Effector memory CD8-positive, alpha-beta T cell (primary cell): ENCODE measurements at regions not wholly inside any gene's neighbourhood (a gene's known extent, or its start where the extent isn't known, plus 50 kb on each side); places are given as distances from the start of the nearest gene placed in this dataset.

Experiments used
- ATAC-seq: fragments of 150-1000 bp; cut with Tn5 transposase; replicated peaks from 2 replicates; pipeline ENCODE4 v1.10.0; 2021; ENCODE audit warnings: mild to moderate bottlenecking, moderate library complexity
- DNase-seq, 3 experiments: peaks; one replicate each; pipeline ENCODE4 v3.0.0; 2021
- H3K27ac Mint-ChIP-seq, 2 donors: one replicate each; pipeline ENCODE4 v1.8.0; 2022; ENCODE audit warnings: mild to moderate bottlenecking in 2 of 2, mixed read lengths in 2 of 2, moderate library complexity in 2 of 2
- H3K27me3 Mint-ChIP-seq, 2 donors: one replicate each; pipeline ENCODE4 v1.8.0; 2022; ENCODE audit warnings: mixed read lengths in 2 of 2
- H3K36me3 Mint-ChIP-seq: one replicate; pipeline ENCODE4 v1.8.0; 2022; ENCODE audit warnings: mild to moderate bottlenecking, moderate library complexity, mixed read lengths; ENCODE audit not compliant: insufficient read depth
- H3K4me1 Mint-ChIP-seq, 2 donors: one replicate each; pipeline ENCODE4 v1.8.0; 2022; ENCODE audit warnings: low read depth in 2 of 2, mixed read lengths in 2 of 2
- H3K4me3 Mint-ChIP-seq, 2 donors: one replicate each; pipeline ENCODE4 v1.8.0; 2022; ENCODE audit warnings: mild to moderate bottlenecking in 2 of 2, mixed read lengths in 2 of 2, moderate library complexity in 2 of 2
- H3K9me3 Mint-ChIP-seq, 2 donors: one replicate each; pipeline ENCODE4 v1.8.0; 2022; ENCODE audit warnings: mixed read lengths in 2 of 2

DNA sequence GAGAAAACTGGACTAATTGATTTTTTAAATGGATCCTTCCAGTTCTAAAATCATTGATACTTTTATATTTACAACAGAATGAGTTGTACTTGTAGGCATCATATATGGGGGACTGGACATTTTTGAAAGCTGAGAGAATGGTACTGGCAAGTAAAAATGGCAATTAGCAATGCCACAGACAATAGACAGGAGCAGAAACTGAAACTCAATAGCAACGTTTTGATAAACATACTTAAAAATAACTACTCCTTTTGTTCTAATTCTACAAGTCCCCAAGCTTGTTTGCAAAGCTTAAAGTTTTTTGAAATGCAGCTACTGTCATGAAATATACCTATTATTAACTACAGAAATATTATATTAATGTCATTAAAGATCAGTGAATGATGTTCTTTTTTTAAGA lies 52.8 kb upstream of the FBXL7 start:
- no peak overlapping the region for H3K27ac Mint-ChIP-seq
- peaks cover 13 to 21% of the 10 kb centered on the region in 2 donors for H3K9me3 Mint-ChIP-seq
- no peaks in the 10 kb centered on the region for H3K27me3 Mint-ChIP-seq
- no peak for DNase-seq
- H3K4me3 Mint-ChIP-seq, result no peak overlapping the region
- H3K36me3 Mint-ChIP-seq, result no peaks in the 10 kb centered on the region
- H3K4me1 Mint-ChIP-seq, result no peaks in the 10 kb centered on the region
- no peak for ATAC-seq

DNA sequence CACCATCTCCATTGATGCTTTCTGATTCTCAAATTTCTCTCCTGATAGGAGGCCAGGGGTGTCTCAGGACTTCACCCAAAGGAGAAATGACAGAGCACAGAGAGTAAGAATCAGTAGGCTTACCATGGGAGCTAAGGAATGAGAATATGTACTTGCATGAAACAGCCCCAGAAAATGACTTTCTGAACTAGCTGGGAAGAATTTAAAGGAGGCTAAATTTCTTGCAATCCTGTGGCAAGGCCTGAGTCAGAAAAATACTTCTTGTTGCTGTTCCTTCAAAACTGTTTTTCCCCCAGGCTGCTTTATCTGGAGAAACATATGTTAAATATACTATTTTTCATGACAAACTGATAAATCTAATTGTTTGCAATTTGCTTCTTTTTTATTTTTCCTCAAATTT lies 53.4 kb upstream of the FBXL7 start:
- H3K9me3 Mint-ChIP-seq, result peaks cover 16 to 25% of the 10 kb centered on the region in 2 donors
- H3K36me3 Mint-ChIP-seq, result no peaks in the 10 kb centered on the region
- no peak overlapping the region for H3K27ac Mint-ChIP-seq
- H3K4me1 Mint-ChIP-seq, result no peaks in the 10 kb centered on the region
- ATAC-seq, result no peak
- no peak for DNase-seq
- H3K4me3 Mint-ChIP-seq, result no peak overlapping the region
- no peaks in the 10 kb centered on the region for H3K27me3 Mint-ChIP-seq

DNA sequence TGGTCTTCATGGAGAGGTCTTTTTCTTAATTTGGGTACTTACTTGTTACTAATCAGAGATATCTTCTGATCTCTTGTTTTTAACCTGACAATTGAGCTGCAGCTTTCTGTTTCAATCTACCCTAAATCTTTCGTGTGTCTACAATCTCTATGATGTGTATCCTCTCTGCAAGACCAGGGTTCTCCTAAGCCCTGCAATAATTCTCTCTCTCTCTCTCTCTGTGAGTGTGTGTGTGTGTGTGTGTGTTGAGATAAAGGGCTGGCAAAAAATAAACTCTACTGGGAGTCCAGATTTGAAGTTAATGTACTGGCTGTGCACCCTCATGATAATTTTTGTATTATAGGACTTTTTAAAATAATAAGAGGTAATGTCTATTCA lies 57.8 kb upstream of the FBXL7 start:
- H3K9me3 Mint-ChIP-seq, result peaks cover 12 to 28% of the 10 kb centered on the region in 2 donors
- H3K4me1 Mint-ChIP-seq, result no peaks in the 10 kb centered on the region
- DNase-seq (no peak), ATAC-seq (no peak)
- H3K4me3 Mint-ChIP-seq, result no peak overlapping the region
- H3K27ac Mint-ChIP-seq, result no peak overlapping the region
- H3K27me3 Mint-ChIP-seq, result no peaks in the 10 kb centered on the region
- H3K36me3 Mint-ChIP-seq, result no peaks in the 10 kb centered on the region

DNA sequence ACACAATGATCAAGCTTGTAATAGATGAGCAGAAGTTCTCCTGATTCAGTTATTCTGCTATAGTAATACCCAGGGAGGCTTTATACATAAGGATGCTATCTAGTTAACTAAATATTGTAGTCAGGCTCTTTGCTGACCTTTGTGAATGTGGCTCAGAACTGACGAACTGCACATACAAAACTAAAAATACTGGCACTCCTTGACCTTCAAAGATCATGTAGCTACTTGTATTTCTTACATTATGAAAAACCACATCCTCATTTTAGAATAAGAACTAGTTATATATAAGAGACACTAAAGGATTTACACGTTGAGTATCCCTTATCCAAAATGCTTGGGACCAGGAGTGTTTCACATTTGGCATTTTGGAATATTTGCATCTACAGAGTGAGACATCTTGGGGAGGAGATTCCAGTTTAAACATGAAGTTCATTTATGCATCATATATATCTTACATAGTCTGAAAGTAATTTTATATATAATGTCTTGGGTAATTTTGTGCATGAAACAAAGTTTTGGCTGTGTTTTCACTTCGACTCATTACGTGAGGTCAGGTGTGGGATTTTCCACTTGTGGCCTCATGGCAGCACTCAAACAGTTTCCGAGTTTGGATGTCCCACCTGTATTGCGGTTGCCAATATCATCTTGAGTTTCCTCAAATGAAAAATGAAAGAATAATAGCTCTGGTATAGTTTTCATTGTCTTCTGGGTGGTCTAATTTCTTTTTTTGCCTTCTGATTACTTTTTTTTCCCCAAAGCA lies 58.4 kb upstream of the FBXL7 start:
- Mint-ChIP-seq H3K4me3 (no peak overlapping the region), H3K27ac (no peak overlapping the region), H3K4me1 (no peaks in the 10 kb centered on the region), H3K36me3 (no peaks in the 10 kb centered on the region), H3K27me3 (no peaks in the 10 kb centered on the region), H3K9me3 (peaks cover 12 to 28% of the 10 kb centered on the region in 2 donors)
- DNase-seq (no peak), ATAC-seq (no peak)

DNA sequence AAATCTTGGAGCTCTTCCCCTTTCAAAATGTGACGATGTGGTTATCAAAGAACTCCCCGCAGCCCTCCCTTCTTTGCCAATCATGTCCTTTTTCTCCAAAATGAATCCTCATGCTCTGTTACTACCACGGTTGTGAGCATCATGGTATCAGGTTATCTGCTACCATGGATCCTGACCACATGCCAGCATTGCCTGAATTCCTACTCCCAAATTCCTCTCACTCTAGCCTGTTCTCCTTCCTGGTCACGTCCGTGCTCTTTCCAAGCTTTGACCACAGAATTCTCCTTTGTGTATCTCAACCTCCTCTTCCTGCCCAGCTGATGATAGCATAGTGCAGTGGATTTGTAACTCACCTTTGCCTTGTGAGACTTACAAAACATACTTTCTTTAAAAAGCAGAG lies 59.5 kb upstream of the FBXL7 start:
- H3K27me3 Mint-ChIP-seq, result no peaks in the 10 kb centered on the region
- H3K9me3 Mint-ChIP-seq, result peaks cover 10 to 26% of the 10 kb centered on the region in 2 donors
- DNase-seq, result no peak
- no peak for ATAC-seq
- no peak overlapping the region for H3K27ac Mint-ChIP-seq
- no peaks in the 10 kb centered on the region for H3K4me1 Mint-ChIP-seq
- H3K36me3 Mint-ChIP-seq, result no peaks in the 10 kb centered on the region
- H3K4me3 Mint-ChIP-seq, result no peak overlapping the region

DNA sequence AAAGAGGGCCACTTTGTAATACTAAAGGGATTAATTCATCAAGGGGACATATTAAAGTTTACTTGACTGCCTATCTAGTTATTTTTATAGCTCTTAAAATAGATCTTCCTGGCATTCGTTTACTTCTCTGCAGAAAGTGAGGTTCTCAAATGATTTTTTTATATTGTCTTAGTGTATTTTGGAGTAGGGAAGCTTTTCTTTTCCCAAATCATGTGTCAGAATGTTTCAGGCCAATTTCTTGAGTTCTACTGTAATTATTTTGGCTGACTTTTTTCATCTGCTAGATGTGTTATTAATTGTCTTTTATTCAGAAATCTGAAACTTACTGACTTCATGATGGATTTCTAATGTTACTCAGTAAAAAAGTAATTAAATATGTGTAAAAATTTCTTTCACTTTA lies 60.2 kb upstream of the FBXL7 start:
- Mint-ChIP-seq H3K4me1 (no peaks in the 10 kb centered on the region), H3K9me3 (peaks cover 8 to 20% of the 10 kb centered on the region in 2 donors), H3K4me3 (no peak overlapping the region), H3K27ac (no peak overlapping the region), H3K36me3 (no peaks in the 10 kb centered on the region), H3K27me3 (no peaks in the 10 kb centered on the region)
- DNase-seq (no peak), ATAC-seq (no peak)

DNA sequence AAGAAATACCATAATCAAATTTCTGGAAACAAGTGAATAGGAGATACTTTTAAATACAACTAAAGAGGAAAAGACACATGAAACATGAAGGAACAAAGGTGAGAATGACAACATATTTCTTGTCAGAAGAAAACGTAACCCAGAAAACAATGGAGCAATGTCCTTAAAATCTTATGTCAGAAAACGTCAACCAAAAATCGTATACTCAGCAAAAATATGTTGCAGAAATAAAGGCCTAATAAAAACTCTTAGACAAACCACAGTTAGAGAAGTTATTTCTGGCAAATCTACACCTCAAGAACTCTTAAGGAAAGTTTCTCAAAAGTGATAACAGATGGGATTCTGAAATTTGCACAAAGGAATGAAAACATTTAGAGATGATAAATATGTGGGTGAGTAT lies 66.3 kb upstream of the FBXL7 start:
- no peak for DNase-seq
- Mint-ChIP-seq H3K4me1 (no peaks in the 10 kb centered on the region), H3K36me3 (no peaks in the 10 kb centered on the region), H3K9me3 (peaks cover 8 to 26% of the 10 kb centered on the region in 2 donors), H3K4me3 (no peak overlapping the region), H3K27me3 (no peaks in the 10 kb centered on the region), H3K27ac (no peak overlapping the region)
- no peak for ATAC-seq

DNA sequence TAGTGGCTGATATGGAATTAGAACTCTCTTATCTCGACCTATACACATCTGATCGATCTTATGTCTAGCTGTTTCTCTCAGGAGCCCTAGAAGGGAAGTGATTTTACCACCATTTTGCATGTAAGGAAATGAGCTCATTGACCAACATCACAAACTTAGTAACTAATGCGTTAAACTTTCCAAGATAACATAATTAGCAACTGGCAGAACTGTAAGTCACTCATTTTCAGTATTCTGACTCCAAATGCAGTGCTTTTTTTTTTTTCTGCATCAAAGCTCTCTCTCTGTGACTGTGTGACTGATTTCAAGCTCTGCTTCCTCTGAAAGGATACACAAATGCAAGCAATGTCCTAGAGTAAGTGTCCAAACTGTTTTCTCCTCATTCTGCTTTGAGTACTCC lies 68.1 kb upstream of the FBXL7 start:
- no peak overlapping the region for H3K27ac Mint-ChIP-seq
- H3K4me1 Mint-ChIP-seq, result no peaks in the 10 kb centered on the region
- H3K4me3 Mint-ChIP-seq, result no peak overlapping the region
- peaks cover 8 to 26% of the 10 kb centered on the region in 2 donors for H3K9me3 Mint-ChIP-seq
- no peaks in the 10 kb centered on the region for H3K27me3 Mint-ChIP-seq
- DNase-seq, result no peak
- ATAC-seq, result no peak
- H3K36me3 Mint-ChIP-seq, result no peaks in the 10 kb centered on the region

DNA sequence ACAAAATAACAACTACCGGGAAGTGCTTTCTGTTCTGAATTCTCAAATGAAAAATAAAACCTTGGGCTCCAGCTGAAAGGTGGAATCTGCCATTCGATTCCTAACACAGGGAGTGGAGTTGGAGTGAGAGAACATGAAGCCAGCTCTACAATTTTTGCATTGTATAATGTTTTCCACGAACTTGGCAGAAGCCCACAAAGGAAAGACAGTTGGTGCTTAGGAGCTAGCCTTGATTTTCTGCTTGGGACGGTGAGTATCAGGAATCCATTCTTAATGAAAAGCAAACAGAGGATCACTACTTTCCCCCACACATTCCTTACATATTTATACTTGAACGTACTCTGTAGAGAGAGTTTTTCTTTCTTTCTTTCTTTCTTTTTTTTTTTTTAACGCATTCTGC lies 74.2 kb upstream of the FBXL7 start:
- H3K9me3 Mint-ChIP-seq, result peaks cover 6 to 7% of the 10 kb centered on the region in 2 donors
- no peak for ATAC-seq
- DNase-seq, result no peak
- no peaks in the 10 kb centered on the region for H3K36me3 Mint-ChIP-seq
- peaks cover 0 to 4% of the 10 kb centered on the region in 2 donors for H3K4me1 Mint-ChIP-seq
- no peak overlapping the region for H3K4me3 Mint-ChIP-seq
- H3K27me3 Mint-ChIP-seq, result no peaks in the 10 kb centered on the region
- H3K27ac Mint-ChIP-seq, result no peak overlapping the region

DNA sequence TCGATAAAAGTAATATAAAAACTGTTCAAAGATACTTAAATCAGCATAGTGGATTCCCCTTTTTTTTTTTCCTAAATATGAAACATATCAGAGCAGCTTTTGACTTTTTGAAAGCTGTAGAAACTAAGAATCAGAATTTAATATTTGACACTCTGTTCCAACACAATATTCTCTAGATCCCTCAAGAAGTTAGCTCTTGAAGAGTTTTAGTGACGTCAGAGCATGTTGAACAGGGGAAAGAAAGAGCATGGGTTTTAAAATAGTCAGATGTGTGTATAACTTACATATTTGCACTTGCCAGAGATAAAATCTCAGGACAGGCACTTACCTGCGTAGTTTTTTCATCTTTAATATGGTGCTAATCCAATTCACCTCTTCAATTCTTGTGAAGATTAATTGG lies 75.2 kb upstream of the FBXL7 start:
- Mint-ChIP-seq H3K27me3 (no peaks in the 10 kb centered on the region), H3K4me1 (peaks cover 0 to 4% of the 10 kb centered on the region in 2 donors)

DNA sequence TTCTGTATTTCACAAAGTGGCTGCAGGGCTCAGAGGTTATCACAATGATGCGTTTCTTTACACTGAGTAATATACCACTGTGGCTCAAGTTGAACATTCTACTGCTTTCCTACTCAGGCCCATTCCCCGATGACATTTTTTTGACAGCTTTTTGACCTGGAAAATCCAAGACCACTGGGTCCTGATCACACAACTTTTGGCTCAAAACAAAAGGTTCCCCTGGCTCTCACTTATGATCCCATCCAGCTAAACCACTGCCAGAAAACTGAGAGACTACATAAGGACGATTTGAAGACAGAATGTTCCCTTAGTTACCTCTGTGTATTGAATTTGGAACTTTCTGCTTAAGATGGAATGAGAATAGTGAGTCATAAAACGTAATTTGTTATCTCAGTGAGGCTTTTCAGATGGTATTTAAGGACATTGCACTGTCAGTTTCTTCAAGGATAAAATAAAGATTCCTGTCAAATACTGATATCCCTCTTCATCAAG lies 78.0 kb upstream of the FBXL7 start:
- H3K27ac Mint-ChIP-seq, result no peak overlapping the region
- H3K27me3 Mint-ChIP-seq, result no peaks in the 10 kb centered on the region
- ATAC-seq, result no peak
- H3K36me3 Mint-ChIP-seq, result no peaks in the 10 kb centered on the region
- no peak overlapping the region for H3K4me3 Mint-ChIP-seq
- H3K4me1 Mint-ChIP-seq, result peaks cover 0 to 4% of the 10 kb centered on the region in 2 donors
- no peak for DNase-seq
- H3K9me3 Mint-ChIP-seq, result peaks cover 0 to 12% of the 10 kb centered on the region in 2 donors

More for the DNA sequence above, 75.2 kb upstream of the FBXL7 start:
- Mint-ChIP-seq H3K9me3 (peaks cover 0 to 5% of the 10 kb centered on the region in 2 donors), H3K36me3 (no peaks in the 10 kb centered on the region), H3K4me3 (no peak overlapping the region), H3K27ac (no peak overlapping the region)
- DNase-seq (no peak), ATAC-seq (no peak)

DNA sequence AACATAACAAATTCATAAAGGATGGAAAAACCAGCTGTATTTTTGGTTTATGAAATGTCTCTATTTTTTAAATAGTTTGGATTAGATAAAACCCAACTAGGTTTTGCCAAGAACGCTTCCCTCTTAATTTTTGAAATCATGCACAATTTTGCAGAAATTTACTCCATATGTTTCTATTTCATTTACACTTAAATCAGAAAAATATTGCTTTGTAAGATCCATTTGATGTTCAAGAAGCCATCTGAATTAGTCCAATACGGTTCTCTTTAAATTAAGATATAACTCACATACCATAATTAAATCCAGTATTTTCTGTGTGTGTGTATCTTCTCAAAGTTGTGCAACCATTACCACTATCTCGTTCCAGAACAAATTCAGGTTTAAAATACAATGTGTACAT lies 78.6 kb upstream of the FBXL7 start:
- Mint-ChIP-seq H3K36me3 (no peaks in the 10 kb centered on the region), H3K9me3 (peaks cover 0 to 12% of the 10 kb centered on the region in 2 donors)

DNA sequence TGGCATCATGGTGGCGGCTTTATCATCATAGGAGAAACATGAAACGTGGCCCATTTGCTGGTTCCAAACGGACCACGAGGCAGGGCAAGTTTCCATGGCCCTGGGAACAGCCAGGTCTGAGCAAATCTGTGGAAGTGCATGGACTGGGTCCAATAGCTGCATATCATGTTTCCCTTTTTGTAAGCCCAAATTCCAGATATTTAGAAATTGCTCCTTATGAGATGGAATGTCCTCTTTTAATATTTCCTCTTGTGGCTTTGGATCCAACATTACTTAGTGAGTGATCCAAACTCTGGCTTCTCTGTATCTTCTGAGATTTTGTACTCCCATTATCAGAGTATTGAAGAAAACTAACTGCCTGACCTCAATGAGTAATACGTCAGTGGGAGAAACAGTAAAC lies 79.8 kb upstream of the FBXL7 start:
- H3K9me3 Mint-ChIP-seq, result peaks cover 1 to 9% of the 10 kb centered on the region in 2 donors
- no peak for DNase-seq
- no peak for ATAC-seq

More for the DNA sequence above, 78.6 kb upstream of the FBXL7 start:
- Mint-ChIP-seq H3K27ac (no peak overlapping the region), H3K4me1 (peaks cover 0 to 4% of the 10 kb centered on the region in 2 donors), H3K27me3 (no peaks in the 10 kb centered on the region), H3K4me3 (no peak overlapping the region)
- DNase-seq, result no peak
- no peak for ATAC-seq

DNA sequence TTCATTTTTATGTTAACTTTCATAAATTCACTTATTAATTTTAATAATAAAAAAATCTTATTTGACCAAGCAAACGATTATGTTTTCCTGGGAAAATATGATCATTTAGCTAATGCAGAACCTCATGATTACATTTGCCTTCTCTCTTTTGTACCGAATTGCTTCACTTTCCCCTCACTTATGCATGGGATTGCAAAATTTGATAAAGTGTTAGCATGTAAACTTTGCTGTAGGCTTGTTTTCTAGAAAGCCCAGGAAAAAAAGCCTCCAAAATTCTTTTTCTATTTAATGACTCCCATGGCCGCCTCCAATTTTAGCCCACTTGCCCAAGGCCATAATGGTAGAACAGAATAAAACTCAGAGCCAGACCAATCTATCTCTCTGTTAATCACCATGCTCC lies 82.8 kb upstream of the FBXL7 start:
- DNase-seq (no peak), ATAC-seq (no peak)
- Mint-ChIP-seq H3K27ac (no peak overlapping the region), H3K4me3 (no peak overlapping the region), H3K9me3 (peaks cover 22 to 28% of the 10 kb centered on the region in 2 donors), H3K27me3 (no peaks in the 10 kb centered on the region), H3K36me3 (no peaks in the 10 kb centered on the region), H3K4me1 (no peaks in the 10 kb centered on the region)

More for the DNA sequence above, 79.8 kb upstream of the FBXL7 start:
- Mint-ChIP-seq H3K27ac (no peak overlapping the region), H3K27me3 (no peaks in the 10 kb centered on the region), H3K4me1 (no peaks in the 10 kb centered on the region), H3K4me3 (no peak overlapping the region), H3K36me3 (no peaks in the 10 kb centered on the region)
